HG03039 (cell line): ENCODE measurements at regions not wholly inside any gene's neighbourhood (a gene's known extent, or its start where the extent isn't known, plus 50 kb on each side); places are given as distances from the start of the nearest gene placed in this dataset.

Source experiments
- ATAC-seq: cut with Tn5 transposase; IDR thresholded peaks from one replicate; pipeline ENCODE4 v1.9.1; 2021; ENCODE audit warnings: mild to moderate bottlenecking, moderate library complexity; ENCODE audit not compliant: unreplicated experiment

GRCh38 chr14:58697930-58698642, 60.3 kb downstream of the DACT1 start:
- ATAC-seq, result no peak

- ATAC-seq, result no peak
These were observed 62.0 kb downstream of the DACT1 start for GRCh38 chr14:58699681-58700205.

- no peak for ATAC-seq
These were observed 63.4 kb downstream of the DACT1 start for GRCh38 chr14:58701156-58701555.

GRCh38 chr14:58701604-58702003, 63.8 kb downstream of the DACT1 start:
- no peak for ATAC-seq

- ATAC-seq, result no peak
These were observed 64.8 kb downstream of the DACT1 start for GRCh38 chr14:58702441-58703160.

- no peak for ATAC-seq
These were observed 65.4 kb downstream of the DACT1 start for GRCh38 chr14:58703161-58703506.

GRCh38 chr14:58705066-58705465, 67.3 kb downstream of the DACT1 start:
- no peak for ATAC-seq

GRCh38 chr14:58707949-58708348, 70.2 kb downstream of the DACT1 start:
- ATAC-seq, result no peak

GRCh38 chr14:58709949-58710348, 72.2 kb downstream of the DACT1 start:
- ATAC-seq, result no peak

GRCh38 chr14:58711382-58711781, 73.6 kb downstream of the DACT1 start:
- ATAC-seq, result no peak

- no peak for ATAC-seq
These were observed 74.6 kb downstream of the DACT1 start for GRCh38 chr14:58712357-58712756.

GRCh38 chr14:58713677-58714076, 75.9 kb downstream of the DACT1 start:
- no peak for ATAC-seq

- no peak for ATAC-seq
These were observed 78.9 kb downstream of the DACT1 start for GRCh38 chr14:58716706-58717105.

GRCh38 chr14:58717211-58717610, 79.4 kb downstream of the DACT1 start:
- ATAC-seq, result no peak

- no peak for ATAC-seq
These were observed 80.1 kb downstream of the DACT1 start for GRCh38 chr14:58717813-58718212.

GRCh38 chr14:58718226-58719205, 80.8 kb downstream of the DACT1 start:
- ATAC-seq, result no peak

GRCh38 chr14:58721723-58722122, 84.0 kb downstream of the DACT1 start:
- no peak for ATAC-seq

GRCh38 chr14:58722441-58722840, 84.7 kb downstream of the DACT1 start:
- no peak for ATAC-seq

- no peak for ATAC-seq
These were observed 86.4 kb downstream of the DACT1 start for GRCh38 chr14:58724206-58724605.

GRCh38 chr14:58724702-58725101, 86.9 kb downstream of the DACT1 start:
- ATAC-seq, result no peak

GRCh38 chr14:58725226-58725625, 87.5 kb downstream of the DACT1 start:
- no peak for ATAC-seq
